DLD1 (cell line): ENCODE measurements at regions not wholly inside any gene's neighbourhood (a gene's known extent, or its start where the extent isn't known, plus 50 kb on each side); places are given as distances from the start of the nearest gene placed in this dataset.

ENCODE experiments used
- in situ Hi-C: cut with HindIII; loops from 2 replicates; pipeline ENCODE4 v1.10.0; 2017; ENCODE audit warnings: low sequenced_read_pairs

GRCh38 chr15:61500951-61501620 lies 272.0 kb upstream of the RORA start:
- in situ Hi-C loops = no loop called here

DNA sequence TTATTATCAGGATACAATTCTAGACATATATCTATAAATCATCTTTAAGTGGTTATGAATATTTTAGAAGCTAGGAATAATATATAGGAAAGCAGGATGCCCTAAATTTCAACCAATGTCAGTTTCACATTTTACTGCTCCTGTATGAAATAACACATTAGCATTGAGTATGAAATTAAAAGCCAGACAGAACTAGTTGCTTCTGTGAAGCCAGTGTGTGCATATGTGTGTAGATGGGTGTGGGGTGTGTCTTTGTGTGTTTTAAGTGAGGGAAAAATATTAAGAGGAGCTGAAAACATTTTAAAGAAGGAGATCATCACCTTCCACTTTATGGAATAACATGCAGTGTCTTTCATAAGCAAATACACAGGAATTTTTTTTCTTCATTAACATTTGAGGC lies 271.4 kb upstream of the RORA start:
- in situ Hi-C loops = no loop called here

- in situ Hi-C loops = no loop called here
Measured at GRCh38 chr15:61499376-61499775, 270.3 kb upstream of the RORA start.

GRCh38 chr15:61489571-61489970 lies 260.5 kb upstream of the RORA start:
- in situ Hi-C loops = no loop called here

GRCh38 chr15:61483599-61483998 lies 254.5 kb upstream of the RORA start:
- in situ Hi-C loops = no loop called here

DNA sequence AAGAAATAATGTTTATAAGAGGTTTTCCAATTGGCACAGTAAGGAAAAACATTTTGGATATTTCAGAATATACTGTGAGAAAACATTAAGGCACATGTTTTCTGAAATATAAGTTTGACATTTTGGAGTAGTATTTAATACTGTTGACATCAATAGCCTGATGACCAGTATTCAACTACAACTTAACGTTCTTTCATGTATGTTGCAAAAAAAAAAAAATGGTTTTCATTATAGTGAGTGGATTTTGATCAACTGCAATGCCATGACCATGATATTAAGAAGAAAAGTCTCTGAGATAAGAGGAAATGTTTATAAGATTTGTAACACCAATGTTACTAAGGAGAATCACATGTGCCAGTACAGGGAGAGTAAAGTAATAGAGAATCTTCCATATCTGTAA lies 252.8 kb upstream of the RORA start:
- in situ Hi-C loops = no loop called here

GRCh38 chr15:61480863-61481262 lies 251.8 kb upstream of the RORA start:
- in situ Hi-C loops = no loop called here

DNA sequence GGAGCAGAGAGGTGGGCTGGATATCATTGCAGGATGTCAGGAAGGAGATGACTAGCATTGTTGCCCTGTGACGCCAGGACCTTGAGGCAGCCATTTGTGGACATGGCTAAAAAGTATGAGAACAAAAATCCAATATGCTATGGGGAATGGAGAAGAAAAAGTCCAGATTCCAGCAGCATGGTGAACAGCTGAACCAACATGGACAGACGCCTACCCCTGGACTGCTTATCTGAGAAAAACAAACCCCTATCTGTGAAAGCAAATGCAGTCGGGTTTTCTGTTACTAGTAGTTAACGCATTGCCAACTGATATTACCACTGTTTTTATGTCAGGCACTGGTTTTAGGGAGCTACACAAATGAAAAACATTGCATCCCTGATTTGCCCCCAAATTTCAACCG lies 251.2 kb upstream of the RORA start:
- in situ Hi-C loops = no loop called here

- in situ Hi-C loops = no loop called here
Measured at GRCh38 chr15:61479613-61480012, 250.5 kb upstream of the RORA start.

- in situ Hi-C loops = no loop called here
Measured at GRCh38 chr15:61476741-61477140, 247.6 kb upstream of the RORA start.

DNA sequence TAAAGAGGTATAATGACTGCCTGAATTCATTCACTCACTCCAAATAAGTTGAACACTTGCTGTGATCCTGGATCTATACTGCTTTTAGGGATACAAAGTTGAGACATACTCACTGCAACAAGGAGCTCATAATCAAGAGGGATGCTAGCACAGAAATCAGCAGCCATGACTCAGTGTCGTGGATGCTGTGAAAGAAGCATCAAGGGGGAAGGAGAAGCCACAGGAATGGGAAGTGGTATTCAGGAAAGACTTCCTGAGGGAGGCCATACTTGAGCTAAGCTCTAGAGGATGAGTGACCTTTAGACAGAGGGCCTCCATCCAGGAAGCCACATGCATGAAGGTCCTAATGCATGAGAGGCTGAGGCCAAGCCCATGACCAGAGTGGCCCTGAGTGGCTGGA lies 245.7 kb upstream of the RORA start:
- in situ Hi-C loops = no loop called here

GRCh38 chr15:61467823-61468222 lies 238.7 kb upstream of the RORA start:
- in situ Hi-C loops = no loop called here

GRCh38 chr15:61459785-61460707 lies 230.9 kb upstream of the RORA start:
- in situ Hi-C loops = no loop called here

DNA sequence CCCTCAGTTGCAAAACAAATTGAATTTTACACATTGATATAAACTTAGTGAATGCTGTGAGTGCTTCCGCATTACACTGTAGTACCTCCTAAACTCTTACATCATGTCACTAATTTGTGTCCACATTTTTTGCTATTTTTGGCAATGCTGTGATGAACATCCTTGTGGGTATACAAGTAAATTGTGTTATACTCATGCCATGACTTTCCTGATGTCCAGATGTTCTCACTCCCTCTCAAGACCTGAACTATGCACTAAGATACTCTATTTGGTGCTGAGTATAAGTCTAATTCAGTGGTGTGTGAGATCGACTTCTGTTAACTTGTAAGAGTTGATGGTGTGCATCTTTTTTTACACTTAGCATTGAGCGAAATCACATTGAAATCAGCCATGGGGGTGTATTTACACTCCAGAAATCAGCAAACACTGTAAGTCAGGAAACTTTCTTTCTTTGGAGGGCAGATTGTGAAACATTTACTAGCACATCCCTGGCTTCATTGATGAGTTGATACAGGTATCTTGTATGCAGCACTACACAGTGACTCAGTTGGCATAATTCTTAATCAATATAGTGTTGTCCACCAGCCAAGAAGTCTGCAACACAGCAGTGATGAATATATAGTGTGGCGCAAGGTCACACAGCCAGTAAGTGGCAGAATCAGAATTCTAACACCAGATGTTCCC lies 228.1 kb upstream of the RORA start:
- in situ Hi-C loops = no loop called here

DNA sequence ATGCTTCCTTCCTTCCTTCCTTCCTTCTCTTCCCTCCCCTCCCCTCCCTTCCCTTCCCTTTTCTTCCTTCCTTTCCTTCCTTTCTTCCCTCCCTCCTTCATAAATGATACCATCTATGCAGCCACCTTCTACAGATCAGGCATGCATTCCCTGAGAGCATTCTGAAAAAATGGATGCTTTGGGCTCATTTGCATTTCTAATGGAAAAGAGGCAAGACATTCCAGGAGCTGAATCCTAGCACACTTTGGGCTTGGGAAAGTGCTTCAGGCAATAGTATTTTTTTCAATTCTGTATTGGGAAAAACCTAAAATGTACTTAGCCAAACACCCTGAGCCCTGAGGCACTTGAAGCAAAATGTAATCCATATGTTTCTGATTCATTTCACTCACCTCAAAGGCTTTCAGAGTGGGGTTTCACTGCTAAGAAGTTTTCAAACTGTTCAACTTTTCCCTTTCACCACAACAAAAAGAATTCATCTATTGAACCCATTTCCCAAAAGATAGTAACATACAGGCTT lies 220.1 kb upstream of the RORA start:
- in situ Hi-C loops = no loop called here

GRCh38 chr15:61447981-61448380 lies 218.9 kb upstream of the RORA start:
- in situ Hi-C loops = no loop called here

DNA sequence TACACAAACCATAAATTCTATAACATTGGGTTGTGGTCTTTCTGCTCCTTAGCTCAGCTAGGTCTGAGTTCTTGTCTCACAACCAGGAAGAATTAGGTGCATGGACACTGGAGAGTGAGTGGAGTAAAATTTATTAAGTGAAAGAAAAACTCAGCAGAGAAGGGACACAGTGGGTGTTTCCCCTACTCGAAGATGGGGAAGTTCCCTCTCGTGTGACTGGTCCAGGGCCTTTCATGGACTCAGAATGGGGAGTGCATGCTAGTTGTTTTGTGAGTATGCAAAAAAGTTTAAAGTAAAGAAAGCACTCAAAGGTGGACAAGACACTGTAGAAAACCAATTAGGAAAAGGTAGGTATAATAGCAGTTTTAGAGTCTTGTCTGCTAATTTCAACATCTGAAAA lies 215.5 kb upstream of the RORA start:
- in situ Hi-C loops = no loop called here

- in situ Hi-C loops = no loop called here
Measured at GRCh38 chr15:61442821-61443220, 213.7 kb upstream of the RORA start.

DNA sequence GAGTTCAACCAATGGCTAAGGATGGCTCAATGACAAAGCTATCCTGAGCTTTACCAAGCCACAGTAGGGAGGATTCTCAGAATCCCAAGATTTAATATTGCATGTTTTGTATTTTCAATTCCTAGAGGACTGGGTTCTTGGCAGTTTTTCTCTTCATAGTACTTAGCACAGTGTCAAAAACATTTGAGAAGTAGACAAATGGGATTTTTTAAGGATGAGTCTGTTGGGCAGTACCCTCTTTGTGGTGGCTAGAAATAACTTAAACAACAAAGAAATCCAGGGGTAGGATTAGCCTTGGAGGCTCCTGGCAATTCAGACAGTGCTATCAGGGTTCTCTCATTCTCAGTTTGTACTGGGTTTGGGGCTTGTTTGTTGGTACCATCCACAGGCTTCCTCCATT lies 212.8 kb upstream of the RORA start:
- in situ Hi-C loops = no loop called here

GRCh38 chr15:61426466-61426865 lies 197.4 kb upstream of the RORA start:
- in situ Hi-C loops = no loop called here

DNA sequence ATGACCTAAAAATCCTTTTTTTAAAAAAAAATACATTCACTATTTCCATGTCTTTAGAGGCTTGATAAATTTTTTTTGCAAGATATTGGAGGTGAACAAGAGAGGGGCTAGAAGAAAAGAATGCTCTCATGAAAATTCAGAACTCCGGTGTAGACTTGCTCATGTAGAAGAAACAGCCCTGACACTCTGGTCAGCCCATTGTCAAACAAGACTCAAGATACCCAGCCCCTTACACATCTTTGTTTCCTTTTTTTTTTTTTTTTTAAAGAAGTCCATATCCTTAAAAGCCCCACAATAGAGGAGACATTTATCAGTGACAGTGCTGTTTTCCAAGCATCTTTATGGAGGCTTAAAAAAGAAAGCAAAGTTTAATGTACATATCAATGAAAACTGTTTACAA lies 196.8 kb upstream of the RORA start:
- in situ Hi-C loops = no loop called here

GRCh38 chr15:61422773-61423172 lies 193.7 kb upstream of the RORA start:
- in situ Hi-C loops = no loop called here
